HG03280 (cell line): ENCODE measurements at regions not wholly inside any gene's neighbourhood (a gene's known extent, or its start where the extent isn't known, plus 50 kb on each side); places are given as distances from the start of the nearest gene placed in this dataset.
"Not testable (repeated sequence)": the region's sequence is repeated elsewhere in the genome, so short reads cannot be mapped to it uniquely, and the experiment has no call there.

ENCODE experiments used
- ATAC-seq: cut with Tn5 transposase; IDR thresholded peaks from one replicate; pipeline ENCODE4 v1.9.1; 2021; ENCODE audit warnings: mild to moderate bottlenecking, moderate library complexity; ENCODE audit not compliant: unreplicated experiment

DNA sequence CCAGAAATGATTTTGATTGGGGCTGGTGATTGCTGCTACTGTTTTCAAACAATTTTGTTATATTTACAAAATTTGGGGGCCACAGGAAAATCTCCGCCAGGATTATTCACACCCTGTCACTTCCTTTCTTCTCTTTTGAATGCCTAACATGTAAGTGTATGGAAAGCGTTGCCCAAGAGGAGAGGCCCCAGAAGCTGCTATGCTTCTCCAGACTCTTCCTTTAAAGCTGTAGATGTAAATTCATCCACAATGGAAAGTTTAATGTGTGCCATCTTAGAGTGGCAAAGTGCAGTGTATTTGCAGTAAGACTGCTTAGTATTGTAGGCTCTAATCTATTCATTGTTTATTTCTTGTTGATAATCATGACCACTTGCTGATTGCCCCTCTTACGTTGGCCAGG is 136.7 kb upstream of the LRIG3 start:
- ATAC-seq = no peak

DNA sequence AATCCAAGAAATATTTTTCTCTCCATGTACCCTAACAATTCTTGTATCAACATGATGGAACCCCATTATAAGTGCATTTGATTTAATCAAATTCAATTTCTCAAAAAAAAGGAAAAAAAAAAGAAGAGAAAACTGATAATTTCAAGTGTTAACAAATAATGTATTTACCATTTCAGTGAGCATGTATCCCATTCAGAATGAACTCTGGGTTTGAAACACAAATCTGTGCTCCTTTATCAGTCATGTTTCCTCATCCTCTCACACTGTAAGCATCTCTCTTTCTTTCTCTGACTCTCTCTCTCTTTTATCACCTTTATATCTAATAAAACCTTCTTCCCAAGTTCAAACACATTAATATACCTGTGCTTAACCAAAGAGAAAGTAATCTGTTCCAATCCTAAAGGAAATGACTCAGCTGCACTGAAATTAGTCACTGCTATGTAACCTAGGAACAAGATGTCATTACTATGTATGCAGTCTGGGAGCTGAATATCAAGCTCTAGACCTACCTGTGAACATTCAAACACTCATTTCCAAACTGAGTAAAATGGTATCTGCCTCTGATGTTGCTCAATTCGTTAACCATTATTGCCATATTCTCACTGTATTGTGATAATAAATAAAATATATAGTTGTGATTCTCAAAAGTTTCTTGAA is 135.0 kb upstream of the LRIG3 start:
- peak; percentile 74 for ATAC-seq

DNA sequence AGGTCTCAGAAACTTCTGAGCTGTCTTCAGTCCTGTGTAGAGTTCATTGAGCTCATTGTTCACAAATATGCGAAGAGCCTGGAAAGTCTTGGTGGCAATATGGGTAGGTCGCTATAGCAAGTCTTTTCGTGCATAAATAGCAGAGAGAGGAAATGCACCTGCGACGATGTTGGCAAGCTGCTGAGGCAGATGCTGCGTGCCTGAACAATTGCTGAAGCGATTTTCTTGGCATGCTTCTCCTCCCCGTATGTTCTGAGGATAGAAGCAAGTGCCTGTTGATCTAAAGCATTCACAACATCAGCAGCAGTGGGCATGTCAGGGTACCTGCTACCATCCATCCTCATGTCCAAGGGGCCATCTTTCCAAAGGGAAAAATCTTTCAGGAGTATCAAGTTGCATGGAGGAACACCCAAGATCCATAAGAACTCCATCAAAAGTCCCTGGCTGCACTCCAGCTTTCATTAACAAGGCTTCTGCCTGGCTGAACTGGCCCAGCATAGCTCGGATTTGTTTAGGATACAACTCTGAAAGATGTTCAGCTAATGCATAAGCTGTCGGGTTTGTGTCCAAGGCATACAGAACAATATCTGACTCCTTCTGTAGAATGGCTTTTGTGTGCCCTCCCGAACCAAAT is 133.1 kb upstream of the LRIG3 start:
- not testable (repeated sequence) for ATAC-seq

DNA sequence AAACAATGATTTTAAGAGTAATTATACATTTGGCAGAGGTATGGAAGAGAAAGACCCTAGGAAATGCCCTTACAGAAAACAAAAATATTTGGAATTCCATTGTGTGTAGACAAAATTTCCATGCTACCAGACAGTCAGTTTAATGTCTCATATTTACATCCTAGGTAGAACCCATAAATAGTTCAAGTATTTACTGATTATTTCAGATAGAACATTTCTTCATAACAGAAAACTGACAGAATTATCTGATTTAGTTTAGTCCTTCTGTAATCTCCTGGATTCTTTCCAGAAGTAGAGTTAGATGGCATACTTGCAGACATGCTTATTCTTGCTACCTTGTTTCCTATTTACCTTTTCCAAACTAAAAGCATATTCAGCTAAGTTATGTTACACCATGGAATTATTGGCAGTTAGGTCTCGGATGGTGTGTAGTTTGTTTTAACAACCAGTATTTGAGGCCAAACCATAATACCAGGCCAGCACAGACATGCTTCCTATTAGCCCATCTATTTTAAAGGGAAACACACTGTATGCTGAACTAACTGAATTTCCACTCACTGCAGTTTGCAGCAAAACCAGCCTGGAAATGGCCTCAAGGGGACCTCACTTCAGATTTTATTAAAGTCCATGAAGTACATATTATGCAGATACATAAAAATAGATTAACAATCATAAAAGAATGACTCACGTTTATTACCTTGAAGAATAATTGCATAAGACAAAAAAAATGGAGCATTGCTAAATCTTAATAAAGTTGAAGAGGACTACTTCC is 126.6 kb upstream of the LRIG3 start:
- no peak for ATAC-seq

DNA sequence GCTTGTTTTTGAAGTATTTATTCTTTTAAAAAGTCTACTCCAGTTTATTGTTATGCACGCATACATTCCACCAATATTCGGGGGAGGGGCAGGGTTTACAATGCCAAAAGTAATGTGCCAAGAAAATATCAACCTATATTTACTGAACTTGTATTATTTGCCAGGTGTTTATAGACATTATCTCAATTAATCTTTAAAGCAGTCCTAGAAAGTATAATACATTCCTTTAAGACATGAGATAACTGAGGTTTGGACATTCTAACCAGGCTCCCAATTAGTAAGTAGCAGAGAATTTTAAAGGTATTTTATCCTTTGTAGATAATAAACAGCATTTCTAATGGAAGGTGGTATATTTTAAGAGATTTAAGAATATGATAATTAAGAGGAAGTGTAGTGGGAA is 124.5 kb upstream of the LRIG3 start:
- no peak for ATAC-seq

DNA sequence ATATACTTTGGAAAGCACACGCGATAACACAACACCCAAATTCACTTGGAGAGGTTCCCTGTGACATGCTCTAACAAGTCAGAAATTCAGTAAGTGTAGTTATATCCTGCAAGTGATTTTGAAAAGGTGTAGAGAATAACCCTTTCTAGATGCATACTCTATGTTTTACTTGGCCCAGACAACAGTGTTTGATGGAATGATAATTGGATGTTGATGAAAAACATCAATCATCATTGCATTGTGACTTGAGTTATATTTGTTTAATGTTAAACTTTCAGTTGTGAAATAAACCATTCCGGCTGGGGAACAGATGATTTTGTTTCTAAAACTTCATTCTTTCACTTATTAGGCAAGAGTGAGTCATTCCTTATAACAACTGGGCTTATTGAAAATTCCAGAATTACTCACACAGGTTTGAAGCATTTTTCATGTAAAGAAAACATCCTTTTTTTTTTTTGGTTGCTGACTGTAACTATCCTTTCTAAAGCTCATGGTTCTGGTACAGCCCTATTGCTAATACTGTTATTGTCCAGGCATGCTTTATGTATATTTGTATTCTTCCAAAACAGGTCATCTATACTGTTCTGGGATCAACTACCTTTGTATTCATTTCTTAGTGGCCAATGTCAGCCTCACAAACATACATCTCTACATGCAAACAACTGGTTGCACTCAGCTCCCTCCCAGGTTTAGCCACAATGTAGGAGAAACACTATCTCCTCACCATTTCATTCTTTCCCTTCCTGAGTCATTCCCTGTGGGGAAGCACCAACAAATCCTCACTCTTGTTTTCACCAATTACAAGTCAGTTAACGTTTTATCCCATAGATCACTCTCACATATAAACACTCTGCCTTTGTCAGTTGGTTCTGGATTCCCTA is 121.2 kb upstream of the LRIG3 start:
- ATAC-seq = no peak

DNA sequence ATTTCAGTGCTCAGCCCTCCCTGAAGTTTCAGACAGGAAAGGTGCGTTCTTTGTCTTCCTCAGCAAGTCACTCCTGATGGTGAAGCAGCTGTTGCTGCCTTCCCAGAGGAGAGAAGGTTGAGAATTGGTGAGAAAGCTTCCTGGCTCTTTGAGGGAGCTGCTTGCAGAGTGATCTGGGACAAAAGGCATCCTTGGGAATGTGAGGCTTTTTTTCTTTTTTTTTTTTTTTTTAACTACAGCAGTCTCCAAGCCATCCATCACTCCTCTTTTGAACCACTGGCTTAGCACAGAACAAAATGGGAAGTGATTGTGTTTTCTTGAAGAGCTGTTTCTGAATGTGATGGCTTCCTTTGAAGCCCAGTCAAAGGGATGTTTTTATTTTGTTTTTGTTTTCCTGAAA is 120.4 kb upstream of the LRIG3 start:
- no peak for ATAC-seq

DNA sequence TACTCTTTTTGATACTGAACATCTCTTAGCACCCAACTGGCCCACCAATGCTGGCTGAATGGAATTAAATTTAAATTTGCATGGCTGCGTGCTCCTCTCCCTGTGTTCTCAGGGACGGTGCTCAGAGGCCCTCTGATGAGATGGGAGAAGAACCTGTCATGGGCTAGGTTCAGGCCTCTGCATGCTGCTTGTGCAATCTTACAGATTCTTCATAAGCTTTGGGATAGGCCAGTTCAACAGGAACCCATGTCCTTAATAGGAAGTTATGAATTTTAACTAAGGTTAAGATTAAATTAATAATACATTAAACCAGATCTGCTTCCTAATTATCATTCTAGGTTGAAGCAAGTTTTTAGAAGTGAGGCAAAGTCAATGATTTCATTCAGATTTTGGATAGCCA is 119.7 kb upstream of the LRIG3 start:
- no peak for ATAC-seq

DNA sequence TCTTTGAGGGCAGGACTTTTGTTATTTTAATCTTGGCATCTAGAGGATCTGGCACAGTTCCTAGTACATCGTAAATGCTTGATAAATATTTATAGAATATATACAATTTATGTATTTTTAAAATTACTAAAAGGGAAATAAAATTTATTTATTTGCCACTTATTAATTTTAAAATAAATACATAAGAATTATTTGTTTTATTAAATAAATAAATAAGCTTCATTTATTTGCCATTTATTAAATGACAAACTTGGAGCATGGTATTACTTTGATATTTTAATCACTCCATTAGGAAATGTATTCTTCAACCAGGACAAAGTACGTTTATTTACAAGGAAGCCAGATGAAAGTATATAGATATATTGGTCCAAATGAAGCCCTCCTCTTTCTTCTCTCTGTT is 118.7 kb upstream of the LRIG3 start:
- no peak for ATAC-seq

DNA sequence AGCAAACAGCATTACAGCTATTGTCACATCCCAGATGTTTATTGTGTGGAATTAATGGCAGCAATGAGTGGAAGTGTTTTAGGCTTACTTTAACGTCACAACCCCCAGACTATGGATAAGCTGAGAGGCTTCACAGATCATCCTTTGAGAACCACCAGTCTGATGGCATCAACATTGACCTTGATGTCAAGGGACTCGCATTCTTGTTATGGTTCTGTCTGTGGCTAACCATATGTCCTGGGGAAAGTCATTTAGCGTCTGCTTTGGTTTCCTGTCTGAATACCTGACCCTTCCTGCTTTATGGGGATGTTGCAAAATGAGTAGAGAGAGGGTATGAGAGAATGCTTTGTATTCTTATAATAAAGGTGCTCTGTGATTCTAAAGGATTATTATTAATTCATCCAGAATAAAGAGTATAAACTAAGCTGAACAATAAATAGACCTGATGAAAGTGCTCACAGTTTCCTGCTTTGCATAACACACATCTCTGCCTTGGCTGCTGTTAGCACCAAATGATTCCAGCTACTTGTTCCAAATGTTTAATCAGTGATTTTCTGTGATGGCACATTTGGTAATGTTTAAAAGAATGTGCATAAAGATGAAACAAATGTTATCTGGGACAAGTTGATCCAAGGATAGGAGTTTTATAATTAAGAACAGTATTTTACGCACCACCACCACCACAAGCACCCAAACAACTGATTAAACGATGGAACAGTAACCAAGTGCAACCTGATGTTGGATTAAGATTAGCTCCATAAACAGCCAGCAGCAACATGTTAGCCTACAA is 116.9 kb upstream of the LRIG3 start:
- ATAC-seq = no peak

DNA sequence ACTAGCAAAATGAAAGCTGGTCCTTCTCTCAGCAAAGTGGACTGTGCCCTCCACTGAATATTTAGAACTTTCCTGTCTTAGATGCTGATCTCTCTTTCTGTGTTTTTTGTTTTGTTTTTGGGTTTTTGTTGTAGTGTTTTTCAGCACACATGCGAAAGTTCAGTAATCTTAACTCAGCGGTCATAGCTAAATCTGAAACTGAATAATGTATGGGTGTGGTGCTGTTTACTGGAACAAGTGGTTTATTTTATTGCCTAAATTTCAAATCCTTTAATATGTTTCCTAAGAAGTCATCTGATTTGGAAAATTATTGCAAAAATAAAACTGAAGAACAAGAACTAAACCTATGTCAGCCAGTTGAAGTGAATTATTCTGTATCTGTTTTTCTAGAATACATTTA is 116.0 kb upstream of the LRIG3 start:
- ATAC-seq = no peak

DNA sequence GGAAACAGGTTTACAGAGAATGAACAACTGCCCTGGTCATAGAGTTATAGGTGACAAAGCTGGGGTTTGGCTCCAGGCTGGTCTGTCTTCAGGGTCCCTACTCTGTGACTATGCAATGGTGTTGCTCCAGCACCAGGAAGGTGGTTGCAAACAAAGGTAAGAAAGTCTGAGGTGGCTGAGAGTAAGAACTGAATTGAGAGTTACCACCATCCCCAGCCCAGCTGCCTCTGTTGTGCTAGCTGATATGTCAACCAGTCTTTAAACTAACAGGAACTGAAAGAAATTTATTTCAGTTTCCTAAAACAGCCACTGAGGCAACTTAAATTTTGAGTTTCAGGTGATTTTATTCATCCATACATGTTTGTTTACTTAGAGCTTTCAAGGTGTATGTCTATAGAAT is 111.0 kb upstream of the LRIG3 start:
- ATAC-seq = no peak

DNA sequence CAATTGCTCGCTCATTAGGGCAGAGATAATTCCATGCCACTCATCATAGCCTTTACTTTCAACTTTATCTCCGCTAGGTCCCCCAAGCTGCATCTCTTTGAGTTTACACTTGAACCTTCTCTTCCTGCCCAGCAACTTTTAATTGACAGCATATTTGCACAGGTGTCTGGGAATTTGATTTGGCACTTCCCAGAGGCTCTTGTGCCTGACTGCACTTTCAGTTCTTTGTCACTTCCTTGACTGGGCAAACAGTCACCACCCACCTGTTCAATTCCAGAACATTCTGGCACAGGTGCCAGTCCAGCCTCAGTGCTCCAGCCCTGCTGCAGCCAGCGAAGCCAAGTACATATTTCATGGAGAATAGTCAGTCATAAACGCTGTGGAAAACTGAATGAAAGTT is 110.1 kb upstream of the LRIG3 start:
- ATAC-seq = no peak

DNA sequence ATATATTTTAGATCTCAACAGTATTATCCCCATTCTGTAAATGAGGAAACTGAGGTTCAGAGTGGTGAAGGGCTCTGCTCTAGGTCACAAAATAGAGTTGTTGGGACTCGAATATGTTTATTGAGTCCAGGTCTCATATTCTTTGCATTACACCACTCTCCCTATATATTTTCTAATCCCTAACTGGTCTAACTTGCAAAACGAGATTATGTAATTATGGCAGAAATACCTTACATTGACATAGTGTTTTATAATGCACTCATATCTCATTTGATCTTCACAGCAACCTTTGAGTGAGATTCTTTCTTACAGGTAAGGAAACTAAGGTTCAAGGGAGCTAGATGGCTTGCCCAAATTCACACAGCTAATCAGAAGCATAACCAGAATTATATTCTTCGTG is 106.9 kb upstream of the LRIG3 start:
- no peak for ATAC-seq

DNA sequence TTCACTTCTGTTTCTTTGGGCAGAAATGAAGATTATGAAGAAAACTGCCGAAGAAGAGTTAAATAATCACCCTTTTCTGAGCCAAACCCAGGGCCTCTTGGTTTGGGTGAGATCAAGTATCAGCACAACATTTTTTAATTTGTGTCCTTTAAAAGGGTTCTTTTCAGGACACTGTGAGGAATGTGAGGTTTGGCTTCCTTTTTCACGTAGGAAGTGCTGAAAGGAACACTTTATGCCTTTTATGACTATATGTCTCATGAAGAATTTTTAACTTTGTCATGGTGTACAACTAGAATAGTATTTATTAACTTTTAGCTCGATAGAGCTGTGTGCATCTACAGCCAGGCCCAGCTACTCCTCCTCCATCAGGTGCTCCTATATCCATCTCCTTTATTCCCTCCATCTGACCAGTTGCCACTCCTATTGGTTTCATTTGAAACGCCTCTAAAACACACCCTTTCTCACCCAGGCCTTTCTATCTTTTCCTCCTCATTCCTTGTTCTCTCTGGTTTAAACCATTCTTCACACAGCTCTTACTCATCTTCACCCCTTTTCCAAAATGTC is 103.6 kb upstream of the LRIG3 start:
- no peak for ATAC-seq

DNA sequence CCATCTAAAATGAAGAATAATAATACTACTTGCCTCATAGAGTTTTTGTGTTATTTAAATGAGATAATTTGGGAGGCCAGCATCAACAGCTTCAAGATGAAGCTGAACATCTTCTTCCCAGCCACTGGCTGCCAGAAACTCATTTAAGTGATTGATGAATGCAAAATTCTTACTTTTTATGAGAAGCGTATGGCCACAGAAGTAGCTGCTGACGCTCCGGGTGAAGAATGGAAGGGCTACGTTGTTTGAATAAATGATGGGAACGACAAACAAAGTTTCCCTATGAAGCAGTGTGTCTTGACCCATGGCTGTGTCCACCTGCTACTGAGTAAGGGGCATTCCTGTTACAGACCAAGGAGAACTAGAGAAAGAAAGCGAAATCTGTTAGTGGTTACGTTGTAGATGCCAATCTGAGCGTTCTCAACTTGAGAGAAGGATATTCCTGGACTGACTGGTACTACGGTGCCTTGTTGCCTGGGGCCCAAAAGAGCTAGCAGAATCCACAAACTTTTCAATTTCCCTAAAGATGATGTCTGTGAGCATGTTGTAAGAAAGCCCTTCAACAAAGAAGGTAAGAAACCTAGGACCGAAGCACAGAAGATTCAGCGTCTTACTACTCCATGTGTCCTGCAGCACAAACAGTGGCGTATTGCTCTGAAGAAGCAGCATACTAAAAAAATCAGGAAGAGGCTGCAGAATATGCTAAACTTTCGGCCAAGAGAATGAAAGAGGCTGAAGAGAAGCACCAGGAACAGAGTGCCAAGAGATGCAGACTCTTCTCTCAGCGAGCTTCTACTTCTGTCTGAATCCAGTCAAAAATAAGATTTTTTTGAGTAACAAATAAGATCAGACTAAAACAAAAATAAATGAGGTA is 100.0 kb upstream of the LRIG3 start:
- ATAC-seq = no peak

DNA sequence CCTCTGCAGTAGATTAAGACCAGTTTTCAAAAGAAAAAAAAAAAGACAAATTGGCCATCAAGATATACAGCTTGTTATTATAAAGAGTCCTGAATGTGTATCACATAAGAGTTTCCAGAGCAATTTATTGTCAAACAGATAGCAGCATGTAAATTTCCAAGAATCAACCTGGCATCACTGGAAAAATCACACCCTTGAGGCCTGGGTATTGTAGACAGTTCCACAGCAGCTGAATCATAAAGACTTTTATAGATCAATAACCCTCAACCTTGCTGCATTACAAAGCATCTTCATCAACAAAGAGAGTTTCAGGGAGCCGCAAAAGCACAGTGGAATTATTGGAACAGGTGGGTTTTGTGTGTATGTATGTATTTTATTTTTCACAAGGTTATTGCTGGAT is 94.6 kb upstream of the LRIG3 start:
- no peak for ATAC-seq

DNA sequence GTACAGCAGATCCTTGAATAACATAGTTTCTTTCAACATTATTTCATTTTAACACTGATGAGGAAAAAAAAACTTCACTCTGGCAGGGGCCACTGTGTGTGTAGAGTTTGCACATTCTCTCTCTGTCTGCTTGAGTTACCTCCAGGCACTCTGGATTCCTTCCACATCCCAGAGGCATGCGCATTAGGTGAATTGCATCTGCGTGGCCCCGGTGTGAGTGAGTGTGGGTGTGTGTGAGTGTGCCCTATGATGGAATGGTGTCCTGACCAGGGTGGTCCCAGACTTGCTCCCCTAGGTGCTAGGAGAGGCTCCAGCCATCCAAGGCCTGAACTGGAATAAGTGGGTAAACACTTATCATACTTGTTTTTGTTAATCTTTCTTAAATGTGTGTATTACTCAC is 90.6 kb upstream of the LRIG3 start:
- no peak for ATAC-seq

DNA sequence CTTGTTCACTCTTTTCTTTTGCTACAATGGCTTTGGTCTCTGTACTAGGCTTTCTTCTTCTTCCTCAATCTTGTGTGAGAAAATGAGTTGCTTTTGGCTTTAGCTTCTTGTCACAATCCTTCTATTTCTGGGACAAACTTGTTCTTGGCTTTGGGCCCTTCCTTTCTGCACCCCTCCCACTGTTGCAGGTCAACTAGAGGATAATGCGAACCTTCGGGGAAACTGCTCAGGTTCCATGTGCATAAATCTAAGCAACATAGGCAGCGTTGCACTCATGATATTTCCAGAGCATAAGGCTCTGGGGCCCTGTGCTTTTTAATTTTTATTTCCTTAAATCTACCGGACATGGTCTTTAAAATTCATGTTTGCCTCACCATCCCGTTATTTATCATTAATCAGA is 89.8 kb upstream of the LRIG3 start:
- no peak for ATAC-seq
